ENCODE measurements at regions not wholly inside any gene's neighbourhood (a gene's known extent, or its start where the extent isn't known, plus 50 kb on each side); places are given as distances from the start of the nearest gene placed in this dataset.

GRCh38 chr2:221752781-221753180 is 180.7 kb upstream of the EPHA4 start:
- no peak for TF ChIP-seq CTCF (IDR thresholded peaks at IDR 0.05; ENCODE audit: insufficient read depth, low read length)
- TF ChIP-seq POLR2AphosphoS5 (IDR thresholded peaks at IDR 0.05; ENCODE audit: low read depth): no peak
- TF ChIP-seq REST (IDR thresholded peaks at IDR 0.05; ENCODE audit: insufficient replicate concordance, low read depth): no peak
- no peak for TF ChIP-seq GABPA (IDR thresholded peaks at IDR 0.05; ENCODE audit: low read depth)
- no peak for TF ChIP-seq SPI1 (IDR thresholded peaks at IDR 0.05; ENCODE audit: borderline replicate concordance, low read depth)
- H3K4me3 ChIP-seq (replicated peaks; ENCODE audit: insufficient read depth, low read length): no peak overlapping the region
- H3K27me3 ChIP-seq (ENCODE audit: insufficient read depth, poor library complexity, severe bottlenecking): no peaks in the 10 kb centered on the region
- DNase-seq (ENCODE audit: low read depth in 1 of 2, low spot score in 1 of 2): no peak
- H3K27ac ChIP-seq (replicated peaks): no peak overlapping the region

- Histone ChIP-seq H3K4me3 (replicated peaks; ENCODE audit: insufficient read depth, low read length) (no peak overlapping the region), H3K27me3 (ENCODE audit: insufficient read depth, poor library complexity, severe bottlenecking) (no peaks in the 10 kb centered on the region), H3K27ac (replicated peaks) (no peak overlapping the region)
- no peak for DNase-seq (ENCODE audit: low read depth in 1 of 2, low spot score in 1 of 2)
- no peak for TF ChIP-seq REST (IDR thresholded peaks at IDR 0.05; ENCODE audit: insufficient replicate concordance, low read depth)
- TF ChIP-seq GABPA (IDR thresholded peaks at IDR 0.05; ENCODE audit: low read depth): no peak
- no peak for TF ChIP-seq POLR2AphosphoS5 (IDR thresholded peaks at IDR 0.05; ENCODE audit: low read depth)
- TF ChIP-seq SPI1 (IDR thresholded peaks at IDR 0.05; ENCODE audit: borderline replicate concordance, low read depth): no peak
- no peak for TF ChIP-seq CTCF (IDR thresholded peaks at IDR 0.05; ENCODE audit: insufficient read depth, low read length)
Measured at GRCh38 chr2:221750316-221750715, 178.2 kb upstream of the EPHA4 start.

GRCh38 chr2:221747289-221747972 is 175.3 kb upstream of the EPHA4 start:
- Histone ChIP-seq H3K27ac (replicated peaks) (no peak overlapping the region), H3K4me3 (replicated peaks; ENCODE audit: insufficient read depth, low read length) (no peak overlapping the region), H3K27me3 (ENCODE audit: insufficient read depth, poor library complexity, severe bottlenecking) (no peaks in the 10 kb centered on the region)
- DNase-seq (ENCODE audit: low read depth in 1 of 2, low spot score in 1 of 2): peak in 1 of 2 experiments; percentile 14
- TF ChIP-seq POLR2AphosphoS5 (IDR thresholded peaks at IDR 0.05; ENCODE audit: low read depth) (no peak), GABPA (IDR thresholded peaks at IDR 0.05; ENCODE audit: low read depth) (no peak), REST (IDR thresholded peaks at IDR 0.05; ENCODE audit: insufficient replicate concordance, low read depth) (no peak), SPI1 (IDR thresholded peaks at IDR 0.05; ENCODE audit: borderline replicate concordance, low read depth) (no peak), CTCF (IDR thresholded peaks at IDR 0.05; ENCODE audit: insufficient read depth, low read length) (no peak)
